HG03108 (cell line): ENCODE measurements at regions not wholly inside any gene's neighbourhood (a gene's known extent, or its start where the extent isn't known, plus 50 kb on each side); places are given as distances from the start of the nearest gene placed in this dataset.
A peak's percentile ranks its signal among the peaks of the same experiment; 100 is the strongest.
"Not testable (repeated sequence)": the region's sequence is repeated elsewhere in the genome, so short reads cannot be mapped to it uniquely, and the experiment has no call there.

Experiments used
- ATAC-seq: cut with Tn5 transposase; IDR thresholded peaks from one replicate; pipeline ENCODE4 v1.9.1; 2021; ENCODE audit warnings: moderate library complexity; ENCODE audit not compliant: unreplicated experiment

DNA sequence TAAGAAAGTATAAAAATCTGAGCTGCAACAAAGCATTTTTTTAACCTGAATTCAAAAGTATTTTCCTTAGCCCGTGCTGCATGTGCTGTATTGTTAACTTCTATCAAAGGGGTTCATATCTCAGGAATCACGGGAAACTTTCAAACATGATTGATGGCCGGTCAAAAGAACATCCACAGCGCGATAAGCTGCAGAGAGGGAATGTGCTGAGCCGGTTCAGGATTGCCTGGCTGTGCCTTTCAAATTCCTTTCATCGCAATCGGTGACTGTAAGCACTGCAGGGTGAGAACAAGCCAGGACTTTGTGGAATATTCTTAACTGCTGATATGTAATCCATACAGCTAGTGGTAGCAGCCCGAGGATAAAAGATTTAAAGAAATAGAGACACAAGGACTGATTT is 210.9 kb upstream of the NOCT start:
- ATAC-seq, result no peak

DNA sequence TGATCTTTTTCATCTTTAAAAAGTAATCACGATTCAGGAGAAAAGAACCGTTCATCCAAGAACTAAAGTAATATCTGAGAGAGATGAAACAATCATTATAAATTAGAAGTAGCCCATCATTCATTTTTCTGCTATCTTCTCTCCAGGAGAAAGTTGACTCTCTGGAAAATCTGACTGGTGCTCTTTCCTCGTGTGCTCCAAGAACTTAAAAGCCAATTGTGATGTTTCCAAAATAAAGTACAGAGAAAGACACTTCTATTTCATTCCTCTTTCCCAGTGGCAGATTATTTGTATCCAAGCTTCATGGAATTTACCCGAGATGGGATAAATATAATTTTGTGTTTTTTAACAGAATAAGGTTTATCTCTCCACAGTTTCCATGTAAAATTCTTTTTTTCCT is 212.5 kb upstream of the NOCT start:
- no peak for ATAC-seq

DNA sequence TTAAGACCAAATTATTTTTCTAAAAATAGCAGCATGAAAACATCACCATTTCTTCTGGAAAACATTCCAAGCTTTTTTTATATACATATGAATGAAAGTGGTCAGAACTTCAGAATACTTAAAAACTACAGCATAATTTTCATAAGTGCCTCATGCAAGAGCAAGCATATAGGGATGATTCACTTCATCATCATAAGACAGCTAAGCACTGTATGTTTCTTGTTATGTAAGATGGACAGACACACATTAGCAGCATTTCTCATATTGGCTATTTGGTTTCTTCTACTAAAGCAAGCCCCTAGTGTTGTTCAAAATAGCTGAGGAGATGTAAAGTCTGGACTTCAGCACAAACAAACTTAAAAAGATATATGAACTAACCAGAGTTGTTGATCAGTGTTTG is 213.1 kb upstream of the NOCT start:
- ATAC-seq, result no peak

DNA sequence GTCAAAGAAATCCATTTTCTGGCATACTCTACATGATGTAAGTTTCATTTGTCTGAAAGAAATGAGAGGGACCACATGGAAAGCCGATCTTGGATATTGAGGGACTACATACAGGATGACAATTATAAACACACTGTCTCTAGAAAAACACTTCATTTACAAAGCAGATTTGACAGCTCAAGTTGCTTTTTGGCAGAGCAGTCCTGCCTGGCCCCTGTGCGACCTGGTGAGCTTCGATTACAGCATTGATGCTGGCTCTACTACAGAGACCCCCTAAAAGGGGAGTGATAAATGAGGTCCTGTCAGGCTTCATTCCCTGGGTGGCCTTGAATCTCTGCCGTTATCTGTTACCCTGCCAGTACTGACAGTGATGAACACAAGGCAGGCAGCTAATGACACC is 215.2 kb upstream of the NOCT start:
- no peak for ATAC-seq

DNA sequence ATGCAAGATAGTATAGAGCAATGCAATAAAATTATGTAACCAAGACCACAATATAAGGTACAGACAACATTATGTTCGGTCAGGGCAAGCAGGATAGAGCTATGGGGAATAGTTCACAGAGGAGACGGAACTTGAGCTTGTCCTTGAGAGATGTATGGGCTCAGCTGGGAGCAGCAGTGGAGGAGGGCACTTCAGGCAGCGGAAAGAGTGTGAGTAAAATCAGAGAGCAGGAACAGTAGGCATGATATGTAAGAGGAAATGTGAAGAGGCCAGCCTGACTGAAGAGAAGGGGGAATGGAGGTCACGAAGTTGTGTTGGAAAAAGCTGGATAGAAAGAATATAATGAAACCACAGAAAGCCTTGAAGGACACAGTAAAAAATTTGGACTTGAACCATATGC is 217.2 kb upstream of the NOCT start:
- no peak for ATAC-seq

DNA sequence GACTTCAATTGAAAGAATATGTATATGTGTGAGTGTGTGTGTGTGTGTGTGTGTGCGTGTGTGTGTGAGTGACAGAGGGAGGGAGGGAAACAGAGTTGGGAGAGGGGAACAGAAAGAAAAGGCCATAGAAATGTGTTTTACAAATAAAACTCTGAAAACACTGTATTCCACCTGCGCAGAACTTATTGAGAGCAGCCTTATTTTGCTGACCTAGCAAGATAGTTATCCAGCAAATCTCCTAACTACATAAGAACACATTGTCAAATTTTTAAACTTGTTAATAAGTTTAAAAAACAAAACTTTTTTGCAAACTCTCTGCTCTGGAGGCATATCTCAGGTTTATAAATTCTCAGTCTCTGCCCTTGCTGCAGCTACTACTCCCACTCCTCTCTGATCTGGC is 217.9 kb upstream of the NOCT start:
- no peak for ATAC-seq

GRCh38 chr4:138796761-138797160 is 218.8 kb upstream of the NOCT start:
- ATAC-seq, result no peak

DNA sequence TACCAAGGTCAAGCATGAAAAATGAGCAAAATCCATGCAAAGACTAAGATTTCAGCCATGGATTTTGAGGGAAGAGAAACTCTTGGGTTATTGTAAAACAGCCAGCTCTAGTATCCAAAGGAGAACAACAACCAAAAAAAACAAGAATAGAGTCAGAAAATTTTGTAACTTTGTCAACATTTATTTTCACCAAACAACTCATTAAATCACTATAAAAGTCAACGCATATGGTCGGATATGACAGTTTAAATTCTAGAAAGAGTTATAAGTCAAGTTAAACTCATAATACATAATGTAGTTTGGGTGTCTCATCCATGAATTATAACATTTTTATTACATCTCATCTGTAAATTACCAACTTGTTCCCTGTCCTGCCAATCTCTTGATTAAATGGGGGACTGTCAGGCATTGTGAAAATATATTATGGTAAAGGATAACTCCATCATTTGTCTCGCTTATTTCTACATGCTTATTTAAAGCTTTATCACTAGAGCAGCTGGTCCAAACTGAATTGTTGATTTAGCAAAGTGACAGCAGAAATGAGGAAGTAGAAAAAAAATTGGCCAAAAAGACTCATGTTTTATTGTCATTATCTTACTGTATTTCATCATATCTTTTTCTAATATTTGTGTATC is 224.8 kb upstream of the NOCT start:
- ATAC-seq, result no peak

DNA sequence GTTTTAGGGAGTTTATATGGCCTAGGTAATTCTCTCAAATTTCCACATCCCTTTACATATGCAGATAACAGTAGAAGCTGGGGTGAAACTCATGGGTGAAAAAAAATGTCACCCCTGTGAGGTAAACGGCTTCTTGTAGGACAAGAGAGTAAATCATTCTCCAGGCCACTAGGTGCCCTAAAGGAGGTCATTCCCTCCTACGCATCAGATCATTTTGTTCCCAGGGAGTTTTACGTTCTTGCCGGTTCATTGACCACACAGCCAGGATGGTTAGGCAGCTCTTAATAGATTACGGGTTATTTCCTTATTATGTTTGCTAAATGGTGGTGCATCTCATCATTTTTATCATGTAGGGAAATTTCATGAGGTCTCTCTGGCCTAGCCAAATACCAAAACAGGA is 225.8 kb upstream of the NOCT start:
- ATAC-seq, result no peak

DNA sequence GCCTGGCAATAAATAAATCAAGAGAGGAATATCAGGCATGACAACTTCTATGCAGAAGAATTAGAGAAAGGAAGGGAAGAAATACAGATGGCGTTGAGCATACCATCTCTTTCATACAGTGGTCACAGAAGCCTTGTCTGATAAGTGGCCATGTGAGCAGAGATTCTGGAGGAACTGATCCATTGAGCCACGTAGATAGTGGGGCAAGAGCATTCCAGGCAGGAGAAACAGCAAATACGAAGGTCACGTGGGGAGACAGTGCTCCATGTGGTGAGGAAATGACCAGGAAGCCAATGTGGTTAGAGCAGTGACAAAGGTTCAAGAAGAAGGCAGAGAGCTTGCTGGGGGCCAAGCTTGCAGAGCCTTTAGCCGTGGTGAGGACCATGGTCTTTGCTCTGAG is 226.7 kb upstream of the NOCT start:
- ATAC-seq, result no peak

DNA sequence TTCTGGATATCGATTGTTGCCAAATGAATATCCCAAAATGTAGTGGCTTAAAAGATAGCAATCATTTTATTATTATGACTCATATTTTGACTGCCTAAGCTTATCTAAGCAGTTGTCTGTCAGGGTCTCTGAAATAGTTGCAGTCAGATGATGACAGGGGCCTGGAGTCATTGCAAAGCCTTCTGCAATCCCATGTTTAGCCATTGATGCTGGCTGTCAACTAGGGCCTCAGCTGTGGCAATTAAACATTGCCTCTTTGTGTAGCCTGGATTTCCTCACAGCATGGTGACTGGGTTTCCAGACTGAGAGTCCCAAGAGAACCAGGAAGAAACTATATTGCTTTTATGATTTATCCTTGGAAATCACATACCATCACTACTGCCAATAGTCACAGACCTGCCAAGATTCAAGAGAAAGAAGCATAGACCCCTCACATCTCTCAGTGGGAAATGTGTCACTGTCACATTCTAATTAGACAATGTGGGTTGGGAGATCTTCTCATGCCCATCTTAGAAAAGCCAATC is 227.3 kb upstream of the NOCT start:
- no peak for ATAC-seq

DNA sequence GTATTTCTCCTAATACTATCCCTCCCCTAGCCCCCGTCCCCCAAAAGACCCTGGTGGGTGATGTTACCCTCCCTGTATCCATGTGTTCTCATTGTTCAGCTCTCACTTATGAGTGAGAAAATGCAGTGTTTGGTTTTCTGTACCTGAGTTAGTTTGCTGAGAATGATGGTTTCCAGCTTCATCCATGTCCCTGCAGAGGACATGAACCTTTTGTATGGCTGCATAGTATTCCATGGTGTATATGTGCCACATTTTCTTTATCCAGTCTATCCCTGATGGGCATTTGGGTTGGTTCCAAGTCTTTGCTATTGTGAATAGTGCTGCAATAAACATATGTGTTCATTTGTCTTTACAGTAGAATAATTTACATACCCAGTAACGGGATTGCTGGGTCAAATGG is 235.8 kb upstream of the NOCT start:
- not testable (repeated sequence) for ATAC-seq

GRCh38 chr4:138775890-138776289 is 239.7 kb upstream of the NOCT start:
- peak; percentile 80 for ATAC-seq

- ATAC-seq, result peak; percentile 17
Measured at GRCh38 chr4:138775489-138775888, 240.1 kb upstream of the NOCT start.

- no peak for ATAC-seq
Measured at GRCh38 chr4:138774940-138775339, 240.6 kb upstream of the NOCT start.

DNA sequence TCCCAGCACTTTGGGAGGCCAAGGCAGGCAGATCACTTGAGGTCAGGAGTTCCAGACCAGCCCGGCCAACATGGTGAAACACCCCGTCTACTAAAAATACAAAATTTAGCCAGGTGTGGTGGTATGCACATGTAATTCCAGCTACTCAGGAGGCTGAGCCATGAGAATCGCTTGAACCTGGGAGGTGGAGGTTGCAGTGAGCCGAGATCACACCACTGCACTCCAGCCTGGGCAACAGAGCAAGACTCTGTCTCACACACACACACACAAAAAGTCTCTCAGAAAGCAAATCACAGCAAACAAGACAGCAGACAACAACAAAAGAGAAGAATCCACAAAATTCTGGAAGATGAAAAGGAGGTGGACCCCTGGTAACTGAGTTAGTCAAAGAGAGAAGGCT is 241.5 kb upstream of the NOCT start:
- ATAC-seq, result not testable (repeated sequence)

DNA sequence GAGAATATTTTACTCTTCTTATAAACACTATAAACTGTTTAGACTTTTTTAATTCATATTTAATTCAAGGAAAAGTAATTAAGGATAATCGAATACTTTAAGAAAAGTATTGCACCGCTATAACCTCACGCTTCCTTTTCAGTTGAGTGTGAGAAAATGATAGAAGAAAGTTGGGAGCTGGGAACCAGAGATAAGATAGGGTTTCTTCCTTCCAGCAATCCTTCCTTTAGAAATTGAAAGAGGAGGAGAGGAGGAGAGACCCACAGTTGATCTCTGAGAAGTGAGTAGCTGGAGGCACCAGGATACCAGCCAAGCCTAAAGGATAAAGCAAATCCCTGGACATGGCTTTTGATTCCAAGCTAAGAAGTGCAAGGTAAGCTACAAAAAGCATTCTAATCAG is 242.3 kb upstream of the NOCT start:
- no peak for ATAC-seq

GRCh38 chr4:138772366-138772765 is 243.2 kb upstream of the NOCT start:
- ATAC-seq, result no peak

DNA sequence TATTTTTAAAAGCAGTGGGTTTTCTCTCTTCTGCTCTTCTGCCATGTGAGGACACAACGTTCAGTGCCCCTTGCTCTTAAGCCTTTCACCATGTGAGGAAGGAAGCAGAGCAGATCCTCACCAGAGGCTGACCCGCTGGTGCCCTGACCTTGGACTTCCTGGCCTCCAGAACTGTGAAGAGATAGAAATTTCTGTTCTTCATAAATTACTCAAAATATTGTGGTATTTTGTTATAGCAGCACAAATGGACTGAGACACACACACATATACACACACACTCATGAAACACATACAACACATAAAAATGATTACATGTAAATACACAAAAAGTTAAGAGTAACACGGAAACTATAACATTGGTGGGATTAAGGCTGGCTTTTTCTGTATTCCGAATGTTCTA is 244.8 kb upstream of the NOCT start:
- no peak for ATAC-seq

GRCh38 chr4:138766332-138766731 is 249.2 kb upstream of the NOCT start:
- no peak for ATAC-seq

GRCh38 chr4:138765442-138765841 is 250.1 kb upstream of the NOCT start:
- no peak for ATAC-seq

- ATAC-seq, result no peak
Measured at GRCh38 chr4:138761638-138762220, 253.9 kb upstream of the NOCT start.

- ATAC-seq, result no peak
Measured at GRCh38 chr4:138759554-138759902, 256.1 kb upstream of the NOCT start.
